ENCODE measurements at regions not wholly inside any gene's neighbourhood (a gene's known extent, or its start where the extent isn't known, plus 50 kb on each side); places are given as distances from the start of the nearest gene placed in this dataset.

DNA sequence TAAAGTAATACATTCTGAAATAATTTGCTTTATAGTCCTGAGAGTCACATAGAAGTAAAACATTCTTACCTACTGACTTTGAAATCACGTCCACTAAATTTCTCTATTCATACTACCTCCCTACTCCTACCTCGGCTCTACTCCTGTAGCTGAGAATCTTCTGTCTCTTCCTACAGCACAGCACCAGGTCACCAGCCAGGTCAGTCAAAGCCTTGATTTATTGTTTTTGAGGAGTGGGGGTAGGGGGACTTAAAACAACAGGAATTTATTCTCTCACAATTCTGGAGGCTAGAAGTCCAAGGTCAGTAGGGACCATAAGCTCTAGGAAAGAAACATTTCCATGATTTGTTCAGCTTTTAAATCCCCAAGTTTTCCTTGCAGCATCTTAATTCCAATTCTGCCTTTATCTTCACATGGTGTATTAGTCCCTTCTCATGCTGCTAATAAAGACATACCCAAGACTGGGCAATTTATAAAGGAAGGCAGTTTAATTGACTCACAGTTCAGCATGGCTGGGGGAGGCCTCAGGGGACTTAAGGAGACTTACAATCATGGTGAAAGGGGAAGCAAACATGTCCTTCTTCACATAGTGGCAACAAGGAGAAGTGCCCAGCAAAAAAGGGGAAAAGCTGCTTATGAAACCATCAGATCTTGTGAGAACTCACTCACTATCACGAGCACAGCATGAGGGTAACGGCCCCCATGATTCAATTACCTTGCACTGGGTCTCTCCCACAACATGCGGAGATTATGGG is 49.6 kb upstream of the CCNG1 start:
- TF ChIP-seq POLR2A (IDR thresholded peaks at IDR 0.05) = no peak
- TF ChIP-seq, protein P1, sequence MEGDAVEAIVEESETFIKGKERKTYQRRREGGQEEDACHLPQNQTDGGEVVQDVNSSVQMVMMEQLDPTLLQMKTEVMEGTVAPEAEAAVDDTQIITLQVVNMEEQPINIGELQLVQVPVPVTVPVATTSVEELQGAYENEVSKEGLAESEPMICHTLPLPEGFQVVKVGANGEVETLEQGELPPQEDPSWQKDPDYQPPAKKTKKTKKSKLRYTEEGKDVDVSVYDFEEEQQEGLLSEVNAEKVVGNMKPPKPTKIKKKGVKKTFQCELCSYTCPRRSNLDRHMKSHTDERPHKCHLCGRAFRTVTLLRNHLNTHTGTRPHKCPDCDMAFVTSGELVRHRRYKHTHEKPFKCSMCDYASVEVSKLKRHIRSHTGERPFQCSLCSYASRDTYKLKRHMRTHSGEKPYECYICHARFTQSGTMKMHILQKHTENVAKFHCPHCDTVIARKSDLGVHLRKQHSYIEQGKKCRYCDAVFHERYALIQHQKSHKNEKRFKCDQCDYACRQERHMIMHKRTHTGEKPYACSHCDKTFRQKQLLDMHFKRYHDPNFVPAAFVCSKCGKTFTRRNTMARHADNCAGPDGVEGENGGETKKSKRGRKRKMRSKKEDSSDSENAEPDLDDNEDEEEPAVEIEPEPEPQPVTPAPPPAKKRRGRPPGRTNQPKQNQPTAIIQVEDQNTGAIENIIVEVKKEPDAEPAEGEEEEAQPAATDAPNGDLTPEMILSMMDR (IDR thresholded peaks at IDR 0.05) = no peak
- Histone ChIP-seq H3K36me3 (no peaks in the 10 kb centered on the region), H3K27ac (no peak overlapping the region), H3K27me3 (no peaks in the 10 kb centered on the region), H3K9me3 (no peaks in the 10 kb centered on the region), H3K4me1 (no peaks in the 10 kb centered on the region), H3K4me3 (no peak overlapping the region)
- DNase-seq = no peak

Small RNA genes lying in the stretch of these regions (small RNA-seq; reads per million reads assigned to genes)
- 0 reads per million in 2 donors for gene RNU6-164P
